ENCODE measurements at regions not wholly inside any gene's neighbourhood (a gene's known extent, or its start where the extent isn't known, plus 50 kb on each side); places are given as distances from the start of the nearest gene placed in this dataset.
"Not testable (repeated sequence)": the region's sequence is repeated elsewhere in the genome, so short reads cannot be mapped to it uniquely, and the experiment has no call there.

DNA sequence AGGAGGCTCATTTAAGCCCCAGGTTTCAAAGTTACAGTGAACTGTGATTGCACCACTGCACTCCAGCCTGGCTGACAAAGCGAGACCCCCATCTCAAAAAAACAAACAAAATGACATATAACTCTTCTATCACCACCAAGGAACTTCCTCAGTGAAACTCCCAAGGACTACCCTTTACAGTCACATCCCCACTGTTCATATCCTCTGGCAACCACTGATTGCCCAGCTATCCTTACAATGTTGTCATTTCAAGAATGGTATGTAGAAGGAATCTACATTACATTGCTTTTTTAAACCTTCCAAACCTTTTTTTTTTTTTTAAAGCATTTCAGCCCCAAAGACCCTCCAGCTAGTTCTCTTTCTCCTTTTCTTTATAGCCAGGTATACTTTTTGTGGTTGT is 123.1 kb upstream of the CARMIL1 start:
- no peak for DNase-seq (ENCODE audit: low read depth)
- H3K4me3 ChIP-seq (ENCODE audit: control insufficient read depth, low read depth, low read length) = no peak overlapping the region

DNA sequence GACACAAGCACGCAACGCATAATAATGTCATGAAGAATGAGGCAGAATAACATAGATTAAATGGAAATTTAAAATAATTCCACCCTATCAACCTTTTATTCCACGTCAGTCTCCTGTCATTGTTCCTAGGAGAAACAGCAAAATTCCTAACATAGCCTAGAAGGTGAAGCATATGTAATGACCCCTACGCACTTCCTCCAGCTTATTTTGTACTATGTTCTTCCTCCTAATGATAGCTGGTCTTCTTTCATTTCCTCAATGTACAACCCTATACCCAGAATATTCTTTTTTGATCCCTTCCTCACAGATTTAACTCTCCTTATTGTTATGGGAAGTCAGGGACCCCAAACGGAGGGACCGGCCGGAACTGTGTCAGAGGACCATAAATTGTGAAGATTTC is 122.0 kb upstream of the CARMIL1 start:
- TF ChIP-seq, protein P1, sequence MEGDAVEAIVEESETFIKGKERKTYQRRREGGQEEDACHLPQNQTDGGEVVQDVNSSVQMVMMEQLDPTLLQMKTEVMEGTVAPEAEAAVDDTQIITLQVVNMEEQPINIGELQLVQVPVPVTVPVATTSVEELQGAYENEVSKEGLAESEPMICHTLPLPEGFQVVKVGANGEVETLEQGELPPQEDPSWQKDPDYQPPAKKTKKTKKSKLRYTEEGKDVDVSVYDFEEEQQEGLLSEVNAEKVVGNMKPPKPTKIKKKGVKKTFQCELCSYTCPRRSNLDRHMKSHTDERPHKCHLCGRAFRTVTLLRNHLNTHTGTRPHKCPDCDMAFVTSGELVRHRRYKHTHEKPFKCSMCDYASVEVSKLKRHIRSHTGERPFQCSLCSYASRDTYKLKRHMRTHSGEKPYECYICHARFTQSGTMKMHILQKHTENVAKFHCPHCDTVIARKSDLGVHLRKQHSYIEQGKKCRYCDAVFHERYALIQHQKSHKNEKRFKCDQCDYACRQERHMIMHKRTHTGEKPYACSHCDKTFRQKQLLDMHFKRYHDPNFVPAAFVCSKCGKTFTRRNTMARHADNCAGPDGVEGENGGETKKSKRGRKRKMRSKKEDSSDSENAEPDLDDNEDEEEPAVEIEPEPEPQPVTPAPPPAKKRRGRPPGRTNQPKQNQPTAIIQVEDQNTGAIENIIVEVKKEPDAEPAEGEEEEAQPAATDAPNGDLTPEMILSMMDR (IDR thresholded peaks at IDR 0.05; ENCODE audit: control insufficient read depth, insufficient read depth, low read depth, low read length, missing control alignments) = no peak
- DNase-seq (ENCODE audit: low read depth) = no peak
- no peak overlapping the region for H3K4me3 ChIP-seq (ENCODE audit: control insufficient read depth, low read depth, low read length)

More for the DNA sequence above, 123.1 kb upstream of the CARMIL1 start:
- TF ChIP-seq, protein P1 (IDR thresholded peaks at IDR 0.05; ENCODE audit: control insufficient read depth, insufficient read depth, low read depth, low read length, missing control alignments) = no peak

DNA sequence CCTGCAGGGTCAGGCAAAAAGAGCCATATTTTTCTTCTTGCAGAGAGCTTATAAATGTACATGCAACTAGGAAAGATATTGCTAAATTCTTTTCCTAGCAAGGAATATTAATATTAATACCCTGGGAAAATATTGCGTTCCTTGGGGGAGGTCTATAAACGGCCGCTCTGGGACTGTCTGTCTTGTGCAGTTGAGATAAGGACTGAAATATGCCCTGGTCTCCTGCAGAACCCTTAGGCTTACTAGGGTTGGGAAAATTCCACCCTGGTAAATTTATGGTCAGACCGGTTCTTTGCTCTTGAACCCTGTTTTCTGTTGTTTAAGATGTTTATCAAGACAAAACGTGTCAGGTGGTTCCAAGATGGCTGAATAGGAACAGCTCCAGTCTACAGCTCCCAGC is 121.3 kb upstream of the CARMIL1 start:
- TF ChIP-seq, protein P1 (IDR thresholded peaks at IDR 0.05; ENCODE audit: control insufficient read depth, insufficient read depth, low read depth, low read length, missing control alignments) = no peak
- DNase-seq (ENCODE audit: low read depth) = no peak
- H3K4me3 ChIP-seq (ENCODE audit: control insufficient read depth, low read depth, low read length) = no peak overlapping the region

DNA sequence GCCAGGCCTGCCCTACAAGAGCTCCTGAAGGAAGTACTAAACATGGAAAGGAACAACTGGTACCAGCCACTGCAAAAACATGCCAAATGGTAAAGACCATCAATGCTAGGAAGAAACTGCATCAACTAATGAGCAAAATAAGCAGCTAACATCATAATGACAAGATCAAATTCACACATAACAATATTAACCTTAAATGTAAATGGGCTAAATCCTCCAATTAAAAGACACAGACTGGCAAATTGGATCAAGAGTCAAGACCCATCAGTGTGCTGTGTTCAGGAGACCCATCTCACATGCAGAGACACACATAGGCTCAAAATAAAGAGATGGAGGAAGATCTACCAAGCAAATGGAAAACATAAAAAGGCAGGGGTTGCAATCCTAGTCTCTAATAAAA is 119.0 kb upstream of the CARMIL1 start:
- DNase-seq (ENCODE audit: low read depth); H3K4me3 ChIP-seq (ENCODE audit: control insufficient read depth, low read depth, low read length): not testable (repeated sequence)

DNA sequence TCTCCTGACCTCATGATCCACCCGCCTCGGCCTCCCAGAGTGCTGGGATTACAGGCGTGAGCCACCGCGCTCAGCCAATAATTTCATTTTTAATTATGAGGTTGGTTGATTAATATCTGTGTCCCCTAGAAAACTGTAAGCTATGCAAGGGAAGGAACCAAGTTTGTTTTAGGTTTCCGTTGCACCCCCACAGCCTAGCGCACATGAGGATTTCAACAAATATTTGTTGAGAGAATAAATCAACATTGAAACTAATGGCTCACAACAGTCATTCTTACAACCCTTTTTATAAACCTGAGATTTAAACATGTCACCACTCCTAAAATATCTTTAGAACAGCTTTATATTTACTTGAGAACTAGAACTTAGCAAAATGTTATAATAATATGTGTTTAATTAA is 114.0 kb upstream of the CARMIL1 start:
- H3K4me3 ChIP-seq (ENCODE audit: control insufficient read depth, low read depth, low read length) = no peak overlapping the region
- no peak for DNase-seq (ENCODE audit: low read depth)
- TF ChIP-seq, protein P1 (IDR thresholded peaks at IDR 0.05; ENCODE audit: control insufficient read depth, insufficient read depth, low read depth, low read length, missing control alignments) = no peak

DNA sequence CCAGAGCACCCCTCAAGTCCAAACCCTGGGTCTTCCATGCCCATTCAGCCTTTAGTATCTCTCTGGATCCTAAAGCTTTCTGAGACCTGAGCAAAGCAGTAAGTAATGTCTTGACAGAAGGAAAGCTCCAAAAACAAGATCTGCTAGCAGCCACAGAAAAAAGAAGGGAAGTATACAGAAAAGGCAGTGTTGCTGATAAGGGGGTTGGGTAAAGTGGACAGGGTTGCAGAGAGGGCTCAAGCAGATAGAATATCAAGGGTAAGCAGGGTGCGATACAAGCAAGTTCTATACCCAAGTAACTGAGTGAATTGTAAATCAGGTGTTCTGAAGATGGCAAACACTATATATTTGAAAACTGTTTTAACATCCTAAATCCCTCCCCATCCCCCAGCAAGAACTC is 113.4 kb upstream of the CARMIL1 start:
- TF ChIP-seq, protein P1 (IDR thresholded peaks at IDR 0.05; ENCODE audit: control insufficient read depth, insufficient read depth, low read depth, low read length, missing control alignments) = no peak
- DNase-seq (ENCODE audit: low read depth) = no peak
- no peak overlapping the region for H3K4me3 ChIP-seq (ENCODE audit: control insufficient read depth, low read depth, low read length)

DNA sequence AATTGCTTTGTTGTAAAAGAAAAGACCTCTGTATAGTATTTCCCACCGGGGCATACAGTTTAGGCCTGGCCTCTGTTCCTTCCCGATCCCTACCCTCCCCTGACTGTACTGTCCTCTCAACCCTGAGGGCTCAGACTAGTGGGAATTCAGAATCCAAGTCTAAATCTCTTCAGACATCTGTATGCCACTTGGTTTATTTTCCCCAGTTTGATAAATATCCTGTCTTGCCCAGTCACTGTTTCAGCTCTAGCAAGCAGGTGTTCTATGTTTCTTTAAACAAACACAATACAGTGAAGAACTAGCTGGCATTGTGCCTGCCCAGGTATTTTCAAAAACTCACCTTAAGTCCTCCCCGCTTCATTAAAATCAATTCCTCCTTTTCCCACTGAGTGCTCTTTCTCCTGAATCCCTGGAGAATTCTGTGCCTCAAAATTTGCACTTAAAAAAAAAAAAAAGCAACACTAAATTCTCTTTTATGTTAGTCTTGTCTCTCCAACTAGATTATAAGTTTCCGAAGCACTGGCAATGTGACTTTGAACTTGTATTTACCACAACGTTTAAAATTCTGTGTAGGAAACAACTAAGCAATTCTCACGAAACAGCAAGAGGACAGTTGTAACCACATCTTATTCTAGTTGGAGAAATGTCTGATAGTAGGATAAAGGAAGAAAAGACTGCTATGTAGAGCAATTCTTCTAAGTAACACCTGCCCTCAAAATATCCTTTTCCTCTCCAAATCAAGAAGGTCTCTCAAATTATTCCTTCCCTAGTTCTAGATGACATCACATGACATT is 112.0 kb upstream of the CARMIL1 start:
- no peak for DNase-seq (ENCODE audit: low read depth)
- H3K4me3 ChIP-seq (ENCODE audit: control insufficient read depth, low read depth, low read length) = no peak overlapping the region
- TF ChIP-seq, protein P1 (IDR thresholded peaks at IDR 0.05; ENCODE audit: control insufficient read depth, insufficient read depth, low read depth, low read length, missing control alignments) = no peak

All from AG09309 (cell line).